A204.1 (cell line): ENCODE measurements at regions not wholly inside any gene's neighbourhood (a gene's known extent, or its start where the extent isn't known, plus 50 kb on each side); places are given as distances from the start of the nearest gene placed in this dataset.
"Not testable (repeated sequence)": the region's sequence is repeated elsewhere in the genome, so short reads cannot be mapped to it uniquely, and the experiment has no call there.

Experiments
- FAIRE-seq: peaks from 2 replicates; lab custom pipeline; 2012; peaks lifted over from hg19 to GRCh38; lab: Jason Lieb, UNC

- no peak for FAIRE-seq
Observed at GRCh38 chrX:106220177-106220576, 52.1 kb downstream of the PWWP3B start.

- no peak for FAIRE-seq
Observed at GRCh38 chrX:106243376-106243775, 75.3 kb downstream of the PWWP3B start.

GRCh38 chrX:106246511-106246910 is 78.4 kb downstream of the PWWP3B start:
- no peak for FAIRE-seq

GRCh38 chrX:106247162-106247561 is 79.1 kb downstream of the PWWP3B start:
- FAIRE-seq, result no peak

- no peak for FAIRE-seq
Observed at GRCh38 chrX:106249706-106250379, 81.7 kb downstream of the PWWP3B start.

- no peak for FAIRE-seq
Observed at GRCh38 chrX:106263817-106264216, 95.7 kb downstream of the PWWP3B start.

- FAIRE-seq, result not testable (repeated sequence)
Observed at GRCh38 chrX:106273947-106274587, 106.0 kb downstream of the PWWP3B start.

- not testable (repeated sequence) for FAIRE-seq
Observed at GRCh38 chrX:106275172-106275571, 107.1 kb downstream of the PWWP3B start.

GRCh38 chrX:106278951-106279350 is 110.8 kb downstream of the PWWP3B start:
- no peak for FAIRE-seq

- no peak for FAIRE-seq
Observed at GRCh38 chrX:106281383-106281782, 113.3 kb downstream of the PWWP3B start.

GRCh38 chrX:106283841-106284240 is 115.7 kb downstream of the PWWP3B start:
- no peak for FAIRE-seq

GRCh38 chrX:106284431-106285025 is 116.4 kb downstream of the PWWP3B start:
- FAIRE-seq, result no peak

GRCh38 chrX:106286053-106286650 is 118.0 kb downstream of the PWWP3B start:
- FAIRE-seq, result no peak

- not testable (repeated sequence) for FAIRE-seq
Observed at GRCh38 chrX:106290778-106291177, 122.7 kb downstream of the PWWP3B start.

GRCh38 chrX:106291779-106292390 is 123.8 kb downstream of the PWWP3B start:
- FAIRE-seq, result not testable (repeated sequence)

GRCh38 chrX:106300239-106300638 is 132.1 kb downstream of the PWWP3B start:
- FAIRE-seq, result no peak

- no peak for FAIRE-seq
Observed at GRCh38 chrX:106300656-106301055, 132.6 kb downstream of the PWWP3B start.

- no peak for FAIRE-seq
Observed at GRCh38 chrX:106302304-106302703, 134.2 kb downstream of the PWWP3B start.

- FAIRE-seq, result no peak
Observed at GRCh38 chrX:106306391-106306947, 138.4 kb downstream of the PWWP3B start.

GRCh38 chrX:106323357-106323756 is 155.3 kb downstream of the PWWP3B start:
- no peak for FAIRE-seq

GRCh38 chrX:106331606-106332005 is 163.5 kb downstream of the PWWP3B start:
- no peak for FAIRE-seq

GRCh38 chrX:106341823-106342222 is 173.7 kb downstream of the PWWP3B start:
- FAIRE-seq, result peak; percentile 89
